HCT116 (cell line): ENCODE measurements at regions not wholly inside any gene's neighbourhood (a gene's known extent, or its start where the extent isn't known, plus 50 kb on each side); places are given as distances from the start of the nearest gene placed in this dataset.

ENCODE experiments used
- EZH2 ChIP-seq: fragments of 200-600 bp; sonication (generic); IDR thresholded peaks from 2 replicates; pipeline ENCODE4 v1.6.1; 2017; ENCODE audit warnings: antibody characterized with exemption, mixed run types
- FOSL1 ChIP-seq: IDR thresholded peaks from 2 replicates; pipeline ENCODE4 v1.6.1; 2012; ENCODE audit warnings: low read depth
- POLR2A ChIP-seq: IDR thresholded peaks from 2 replicates; pipeline ENCODE4 v1.7.0; 2011; ENCODE audit warnings: borderline replicate concordance; ENCODE audit not compliant: insufficient read depth, insufficient read length; ENCODE audit errors: extremely low read depth
- SIN3A ChIP-seq: IDR thresholded peaks from 2 replicates; pipeline ENCODE4 v1.6.1; 2012; ENCODE audit warnings: low read depth
- SRF ChIP-seq: IDR thresholded peaks from 2 replicates; pipeline ENCODE4 v1.6.1; 2012; ENCODE audit warnings: low read depth
- TF ChIP-seq, protein P1 (sequence below), 3 experiments: fragments of 200-600 bp in 1 of 3; sonication (generic) in 1 of 3; IDR thresholded peaks in 2 of 3; conservative IDR thresholded peaks in 1 of 3; 2 replicates each; pipeline ENCODE4 v1.5.1; 2012 to 2017; ENCODE audit warnings: low read depth in 2 of 3, low read length in 2 of 3, antibody characterized with exemption in 1 of 3, borderline replicate concordance in 1 of 3, control low read depth in 1 of 3, mild to moderate bottlenecking in 1 of 3, mixed read lengths in 1 of 3, mixed run types in 1 of 3, moderate library complexity in 1 of 3; ENCODE audit not compliant: insufficient read depth in 1 of 3

DNA sequence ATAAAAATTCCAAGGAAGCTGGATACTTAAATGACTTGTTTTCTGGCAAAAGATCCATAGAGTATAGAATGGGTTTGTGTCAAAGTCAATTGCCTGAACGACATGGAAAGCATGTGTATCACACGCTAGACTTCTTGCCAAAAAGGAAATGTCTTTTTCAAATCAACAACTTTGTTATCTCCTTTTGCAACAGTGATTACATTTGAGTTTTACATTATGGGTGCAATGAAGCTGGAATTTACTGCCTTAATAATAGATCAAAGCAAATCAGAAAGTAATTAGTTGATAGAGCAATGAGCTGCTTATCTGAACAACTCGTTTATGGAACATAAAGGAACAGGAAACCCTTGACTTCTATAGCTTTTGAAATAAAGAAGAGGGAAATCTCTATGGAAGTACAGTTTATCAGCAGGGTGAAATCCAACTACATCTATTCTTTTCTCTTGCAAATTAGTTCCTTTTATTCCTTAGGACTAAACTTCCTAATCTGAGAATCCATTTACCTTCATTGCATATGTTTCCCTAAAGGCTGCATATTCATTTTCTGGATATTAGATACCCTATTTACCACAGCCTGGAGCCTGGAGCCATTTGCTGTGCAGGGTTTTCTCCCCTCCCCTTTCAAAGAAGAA, 415.1 kb upstream of the NECTIN3 start:
- TF ChIP-seq, protein P1, sequence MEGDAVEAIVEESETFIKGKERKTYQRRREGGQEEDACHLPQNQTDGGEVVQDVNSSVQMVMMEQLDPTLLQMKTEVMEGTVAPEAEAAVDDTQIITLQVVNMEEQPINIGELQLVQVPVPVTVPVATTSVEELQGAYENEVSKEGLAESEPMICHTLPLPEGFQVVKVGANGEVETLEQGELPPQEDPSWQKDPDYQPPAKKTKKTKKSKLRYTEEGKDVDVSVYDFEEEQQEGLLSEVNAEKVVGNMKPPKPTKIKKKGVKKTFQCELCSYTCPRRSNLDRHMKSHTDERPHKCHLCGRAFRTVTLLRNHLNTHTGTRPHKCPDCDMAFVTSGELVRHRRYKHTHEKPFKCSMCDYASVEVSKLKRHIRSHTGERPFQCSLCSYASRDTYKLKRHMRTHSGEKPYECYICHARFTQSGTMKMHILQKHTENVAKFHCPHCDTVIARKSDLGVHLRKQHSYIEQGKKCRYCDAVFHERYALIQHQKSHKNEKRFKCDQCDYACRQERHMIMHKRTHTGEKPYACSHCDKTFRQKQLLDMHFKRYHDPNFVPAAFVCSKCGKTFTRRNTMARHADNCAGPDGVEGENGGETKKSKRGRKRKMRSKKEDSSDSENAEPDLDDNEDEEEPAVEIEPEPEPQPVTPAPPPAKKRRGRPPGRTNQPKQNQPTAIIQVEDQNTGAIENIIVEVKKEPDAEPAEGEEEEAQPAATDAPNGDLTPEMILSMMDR (IDR thresholded peaks at IDR 0.05 in 2 of 3, conservative IDR thresholded peaks at IDR 0.05 in 1 of 3; ENCODE audit: borderline replicate concordance in 1 of 3, insufficient read depth in 1 of 3, low read depth in 2 of 3, low read length in 2 of 3): no peak
- TF ChIP-seq POLR2A (no peak), EZH2 (no peak), SRF (no peak), SIN3A (no peak), FOSL1 (no peak)
